Spleen (tissue), 11 donors: ENCODE measurements at regions not wholly inside any gene's neighbourhood (a gene's known extent, or its start where the extent isn't known, plus 50 kb on each side); places are given as distances from the start of the nearest gene placed in this dataset.

Experiments
- DNase-seq: peaks from one replicate; pipeline ENCODE4 v3.0.0-alpha.2; 2020
- H3K27ac ChIP-seq, 8 donors: fragments of 200-600 bp; sonication (generic) in 7 of 8; 1 replicate in 4 of 8; 2 replicates in 4 of 8; pipeline versions ENCODE4 v1.5.0 to v1.8.0; 2016 to 2021; ENCODE audit warnings: inconsistent platforms in 4 of 8, mild to moderate bottlenecking in 4 of 8, moderate library complexity in 1 of 8
- H3K27me3 ChIP-seq, 7 donors: fragments of 200-600 bp; sonication (generic) in 6 of 7; replicated peaks in 1 of 7; 1 replicate in 4 of 7; 2 replicates in 3 of 7; pipeline versions ENCODE4 v1.5.0 to v1.8.0; 2016 to 2021; ENCODE audit warnings: inconsistent platforms in 3 of 7, mild to moderate bottlenecking in 1 of 7
- H3K36me3 ChIP-seq, 6 donors: fragments of 200-600 bp; sonication (generic) in 5 of 6; 1 replicate in 4 of 6; 2 replicates in 2 of 6; pipeline versions ENCODE4 v1.5.0 to v1.8.0; 2016 to 2021; ENCODE audit warnings: inconsistent platforms in 2 of 6
- H3K4me1 ChIP-seq, 6 donors: fragments of 200-600 bp; sonication (generic) in 5 of 6; 1 replicate in 3 of 6; 2 replicates in 3 of 6; pipeline versions ENCODE4 v1.5.0 to v1.8.0; 2016 to 2021; ENCODE audit warnings: inconsistent platforms in 3 of 6
- H3K4me3 ChIP-seq, 8 donors: fragments of 200-600 bp; sonication (generic) in 7 of 8; 1 replicate in 4 of 8; 2 replicates in 4 of 8; pipeline versions ENCODE4 v1.5.0 to v1.8.0; 2016 to 2021; ENCODE audit warnings: inconsistent platforms in 4 of 8, mild to moderate bottlenecking in 4 of 8, moderate library complexity in 2 of 8
- H3K9me3 ChIP-seq, 8 donors: fragments of 200-600 bp; sonication (generic) in 7 of 8; 1 replicate in 4 of 8; 2 replicates in 4 of 8; pipeline versions ENCODE4 v1.5.0 to v1.8.0; 2016 to 2021; ENCODE audit warnings: inconsistent platforms in 4 of 8
- POLR2A ChIP-seq, 3 donors: fragments of 450-650 bp; IDR thresholded peaks; one replicate each; pipeline ENCODE4 v1.5.1; 2017; ENCODE audit warnings: antibody characterized with exemption in 3 of 3, mild to moderate bottlenecking in 1 of 3
- POLR2AphosphoS5 ChIP-seq, 3 donors: sonication (generic); formaldehyde crosslinking; IDR thresholded peaks; one replicate each; pipeline ENCODE4 v1.5.1; 2017; ENCODE audit warnings: antibody characterized with exemption in 3 of 3
- WGBS, 5 donors: extraction: QIAGEN DNeasy Blood & Tissue Kit in 3 of 5; methylation state at CpG; one replicate each; pipeline versions ENCODE4 v1.1.5 to v1.1.7; 2013 to 2018; 5-methylcytosine and 5-hydroxymethylcytosine counted together
- intact Hi-C: fragments of 100-400 bp; cut with DNase I; formaldehyde crosslinking; loops from one replicate; pipeline ENCODE4 v1.15.0; 2023; ENCODE audit warnings: low total_unique reads
- TF ChIP-seq, protein P1 (sequence below), 11 experiments: fragments of 200-600 bp in 7 of 11; fragments of 450-650 bp in 4 of 11; sonication (generic) in 4 of 11; IDR thresholded peaks in 8 of 11; conservative IDR thresholded peaks in 3 of 11; 1 replicate in 7 of 11; 2 replicates in 4 of 11; pipeline versions ENCODE4 v1.4.0 to v1.8.0; 2016 to 2021; ENCODE audit warnings: antibody characterized with exemption in 11 of 11, inconsistent platforms in 4 of 11, mild to moderate bottlenecking in 1 of 11
- donor health status: healthy with polysubstance abuse.
- donor health status: DM: no; HTN: no; CAD: no; lungs with moderate emphysema.
- donor health status: DM: no; HTN: no; CAD: no.
- donor health status: Bipolar disorder and iron deficiency.
- donor health status: healthy.
- donor health status: DM: no; HTN: no; CAD: no.
- donor health status: DM: yes; HTN: yes; CAD: no.

DNA sequence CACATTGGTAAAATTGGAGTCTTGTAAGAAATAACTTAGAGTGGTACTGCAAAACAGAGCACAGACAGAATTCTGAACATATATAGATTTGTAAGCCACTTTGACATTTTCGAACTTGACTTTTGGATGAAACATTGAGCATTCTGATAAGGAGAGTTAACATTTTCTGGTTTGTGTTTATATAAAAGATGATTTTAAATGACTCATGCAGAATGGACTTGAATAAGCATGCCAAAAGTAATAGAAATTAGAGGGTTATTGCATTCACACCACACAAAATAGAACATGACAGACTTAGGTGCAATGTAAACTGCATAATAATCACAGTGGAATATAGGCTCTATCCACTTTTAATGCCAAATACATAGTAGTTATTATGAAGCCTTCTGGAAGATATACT is 507.0 kb downstream of the DACH1 start:
- Histone ChIP-seq H3K9me3 (peaks cover 0 to 3% (median 0%) of the 10 kb centered on the region in 8 donors), H3K27me3 (no peaks in the 10 kb centered on the region), H3K36me3 (no peaks in the 10 kb centered on the region), H3K4me3 (no peak overlapping the region), H3K4me1 (no peaks in the 10 kb centered on the region), H3K27ac (no peak overlapping the region)
- no peak for DNase-seq
- TF ChIP-seq POLR2A (IDR thresholded peaks at IDR 0.05), result no peak
- TF ChIP-seq, protein P1, sequence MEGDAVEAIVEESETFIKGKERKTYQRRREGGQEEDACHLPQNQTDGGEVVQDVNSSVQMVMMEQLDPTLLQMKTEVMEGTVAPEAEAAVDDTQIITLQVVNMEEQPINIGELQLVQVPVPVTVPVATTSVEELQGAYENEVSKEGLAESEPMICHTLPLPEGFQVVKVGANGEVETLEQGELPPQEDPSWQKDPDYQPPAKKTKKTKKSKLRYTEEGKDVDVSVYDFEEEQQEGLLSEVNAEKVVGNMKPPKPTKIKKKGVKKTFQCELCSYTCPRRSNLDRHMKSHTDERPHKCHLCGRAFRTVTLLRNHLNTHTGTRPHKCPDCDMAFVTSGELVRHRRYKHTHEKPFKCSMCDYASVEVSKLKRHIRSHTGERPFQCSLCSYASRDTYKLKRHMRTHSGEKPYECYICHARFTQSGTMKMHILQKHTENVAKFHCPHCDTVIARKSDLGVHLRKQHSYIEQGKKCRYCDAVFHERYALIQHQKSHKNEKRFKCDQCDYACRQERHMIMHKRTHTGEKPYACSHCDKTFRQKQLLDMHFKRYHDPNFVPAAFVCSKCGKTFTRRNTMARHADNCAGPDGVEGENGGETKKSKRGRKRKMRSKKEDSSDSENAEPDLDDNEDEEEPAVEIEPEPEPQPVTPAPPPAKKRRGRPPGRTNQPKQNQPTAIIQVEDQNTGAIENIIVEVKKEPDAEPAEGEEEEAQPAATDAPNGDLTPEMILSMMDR (IDR thresholded peaks at IDR 0.05 in 8 of 11, conservative IDR thresholded peaks at IDR 0.05 in 3 of 11), result no peak
- no peak for TF ChIP-seq POLR2AphosphoS5 (IDR thresholded peaks at IDR 0.05)
- intact Hi-C loops, result no loop called here
- WGBS, 5 donors, result 74 to 96% (median 91%) methylated on average over 1 of the region's 1 CpG

DNA sequence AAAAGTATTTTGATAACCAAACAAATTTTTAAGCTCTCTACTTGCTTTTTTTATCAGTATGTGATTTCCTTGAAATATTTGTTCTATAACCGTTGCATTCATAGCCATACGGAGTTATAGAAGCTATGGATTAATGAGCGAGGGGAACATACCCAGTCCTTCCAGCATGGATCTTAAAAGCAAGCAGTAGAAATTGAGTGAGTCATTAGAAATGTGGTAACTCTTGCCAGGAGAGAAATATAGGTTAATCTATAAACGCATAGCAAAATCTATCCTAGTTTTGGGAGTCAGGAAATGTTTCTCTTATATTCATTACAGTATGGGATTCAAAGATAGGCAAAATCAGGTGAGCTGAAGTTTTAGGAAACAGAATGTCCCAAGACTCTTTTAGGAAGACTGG is 507.4 kb downstream of the DACH1 start:
- DNase-seq, result no peak
- Histone ChIP-seq H3K27me3 (no peaks in the 10 kb centered on the region), H3K4me3 (no peak overlapping the region), H3K36me3 (no peaks in the 10 kb centered on the region), H3K4me1 (no peaks in the 10 kb centered on the region), H3K27ac (no peak overlapping the region), H3K9me3 (peaks cover 0 to 3% (median 0%) of the 10 kb centered on the region in 8 donors)
- 91 to 98% (median 95%) methylated on average over 4 of the region's 4 CpGs for WGBS, 5 donors
- TF ChIP-seq POLR2A (IDR thresholded peaks at IDR 0.05), result no peak
- no peak for TF ChIP-seq POLR2AphosphoS5 (IDR thresholded peaks at IDR 0.05)
- TF ChIP-seq, protein P1 (IDR thresholded peaks at IDR 0.05 in 8 of 11, conservative IDR thresholded peaks at IDR 0.05 in 3 of 11), result no peak
- intact Hi-C loops, result no loop called here

DNA sequence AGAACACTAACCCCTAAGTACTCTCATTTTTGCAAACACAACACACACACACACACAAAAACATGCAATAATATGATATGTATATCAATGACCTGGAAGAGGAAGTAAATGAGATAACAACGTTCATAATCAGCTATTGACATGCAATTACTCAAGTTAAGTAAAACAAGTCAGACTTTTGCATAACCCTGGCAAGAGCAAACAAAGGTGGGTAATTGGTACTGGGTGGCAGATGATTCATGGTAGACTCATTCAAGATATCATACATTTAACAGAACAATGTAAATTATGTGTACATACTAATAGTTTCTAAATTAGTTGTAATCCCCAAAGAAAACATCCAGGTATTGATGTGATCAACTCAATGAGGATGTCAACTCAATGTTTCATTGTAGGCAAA is 508.8 kb downstream of the DACH1 start:
- DNase-seq, result no peak
- Histone ChIP-seq H3K27ac (no peak overlapping the region), H3K9me3 (no peaks in the 10 kb centered on the region), H3K27me3 (no peaks in the 10 kb centered on the region), H3K36me3 (no peaks in the 10 kb centered on the region), H3K4me3 (no peak overlapping the region), H3K4me1 (no peaks in the 10 kb centered on the region)
- TF ChIP-seq POLR2AphosphoS5 (IDR thresholded peaks at IDR 0.05), result no peak
- TF ChIP-seq, protein P1 (IDR thresholded peaks at IDR 0.05 in 8 of 11, conservative IDR thresholded peaks at IDR 0.05 in 3 of 11), result no peak
- intact Hi-C loops, result no loop called here
- WGBS, 5 donors, result 39 to 61% (median 49%) methylated on average over 1 of the region's 1 CpG

DNA sequence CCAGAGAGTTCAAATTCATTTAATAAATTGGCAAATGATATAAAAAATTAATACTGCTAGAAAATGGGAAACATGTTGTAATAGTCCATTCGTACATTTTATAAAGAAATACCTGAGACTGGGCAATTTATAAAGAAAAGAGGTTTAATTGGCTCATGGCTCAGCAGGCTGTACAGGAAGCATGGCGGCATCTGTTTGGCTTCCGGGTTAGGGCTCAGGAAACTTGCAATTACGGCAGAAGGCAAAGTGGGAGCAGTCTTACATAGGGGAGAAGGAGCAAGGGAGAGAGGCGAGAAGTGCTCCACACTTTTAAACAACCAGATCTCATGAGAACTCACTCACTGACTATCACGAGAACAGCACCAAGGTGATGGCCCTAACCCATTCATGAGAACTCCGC is 512.0 kb downstream of the DACH1 start:
- H3K36me3 ChIP-seq, result no peaks in the 10 kb centered on the region
- 83 to 93% (median 84%) methylated on average over 7 of the region's 7 CpGs for WGBS, 5 donors
- no peak overlapping the region for H3K4me3 ChIP-seq

More for the DNA sequence above, 512.0 kb downstream of the DACH1 start:
- Histone ChIP-seq H3K9me3 (no peaks in the 10 kb centered on the region), H3K27ac (no peak overlapping the region), H3K4me1 (no peaks in the 10 kb centered on the region), H3K27me3 (no peaks in the 10 kb centered on the region)
- intact Hi-C loops, result no loop called here
- DNase-seq, result no peak
- TF ChIP-seq, protein P1 (IDR thresholded peaks at IDR 0.05 in 8 of 11, conservative IDR thresholded peaks at IDR 0.05 in 3 of 11), result no peak
- TF ChIP-seq POLR2AphosphoS5 (IDR thresholded peaks at IDR 0.05) (no peak), POLR2A (IDR thresholded peaks at IDR 0.05) (no peak)
